Skin of body (tissue), 2 donors: ENCODE measurements at regions not wholly inside any gene's neighbourhood (a gene's known extent, or its start where the extent isn't known, plus 50 kb on each side); places are given as distances from the start of the nearest gene placed in this dataset. TPM values are rescaled to one million over a fixed set of nuclear protein-coding genes. Genes with fewer than 3 reads are reported as not detected.

Experiments
- DNase-seq: peaks from one replicate; lab custom pipeline; 2025; lab: John Stamatoyannopoulos, UW
- small RNA-seq: library from RNA; depleted of rRNA; stranded (forward); fragments of <200 nt; gene quantifications from one replicate; pipeline ENCODE3, GENCODE V24; 2014; ENCODE audit warnings: low replicate concordance

GRCh38 chrX:39995457-39995856, 102.3 kb downstream of the BCOR start:
- DNase-seq = no peak

- DNase-seq = no peak
Observed at GRCh38 chrX:39996536-39996935, 101.2 kb downstream of the BCOR start.

GRCh38 chrX:39998636-39999406, 98.9 kb downstream of the BCOR start:
- DNase-seq = no peak

Small RNAs in the stretch of these regions (small RNA-seq; reads per million reads assigned to genes)
- gene MIR1587 = not detected
- not detected for gene MIR3937
- gene RN7SL732P = not detected
- not detected for gene RNU6-591P
